Body of pancreas (tissue), 4 donors: ENCODE measurements at regions not wholly inside any gene's neighbourhood (a gene's known extent, or its start where the extent isn't known, plus 50 kb on each side); places are given as distances from the start of the nearest gene placed in this dataset.

ENCODE experiments used
- ATAC-seq: fragments of 150-250 bp; one replicate; pipeline ENCODE4 v1.9.1; 2016
- DNase-seq, 4 donors: peaks; one replicate each; pipeline ENCODE4 v3.0.0-alpha.2; 2019
- H3K27ac ChIP-seq, 4 donors: fragments of 200-600 bp; sonication (generic); 1 replicate in 3 of 4; 2 replicates in 1 of 4; pipeline versions ENCODE4 v1.5.1 to v1.6.1; 2016 to 2019; ENCODE audit warnings: mild to moderate bottlenecking in 1 of 4, mixed read lengths in 1 of 4, moderate library complexity in 1 of 4
- H3K27me3 ChIP-seq, 2 donors: fragments of 200-600 bp; sonication (generic); one replicate each; pipeline ENCODE4 v1.6.0; 2016; ENCODE audit warnings: mild to moderate bottlenecking in 1 of 2
- H3K36me3 ChIP-seq, 2 donors: fragments of 200-600 bp; sonication (generic); replicated peaks in 1 of 2; 2 replicates each; pipeline ENCODE4 v1.5.1; 2016; ENCODE audit warnings: low read depth in 2 of 2; ENCODE audit not compliant: insufficient read depth in 1 of 2
- H3K4me1 ChIP-seq: fragments of 200-600 bp; sonication (generic); one replicate; pipeline ENCODE4 v1.6.0; 2016
- H3K4me3 ChIP-seq, 2 donors: fragments of 200-600 bp; sonication (generic); 1 replicate in 1 of 2; 2 replicates in 1 of 2; pipeline ENCODE4 v1.5.1; 2016 to 2019
- H3K9me3 ChIP-seq, 3 donors: fragments of 200-600 bp; sonication (generic); 1 replicate in 2 of 3; 2 replicates in 1 of 3; pipeline ENCODE4 v1.5.1; 2016
- CTCF ChIP-seq, 7 experiments: fragments of 450-650 bp in 4 of 7; fragments of 200-600 bp in 3 of 7; sonication (generic) in 3 of 7; IDR thresholded peaks; one replicate each; pipeline ENCODE4 v1.5.1; 2016 to 2019; ENCODE audit warnings: antibody characterized with exemption in 7 of 7
- POLR2A ChIP-seq, 3 donors: fragments of 450-650 bp; IDR thresholded peaks; one replicate each; pipeline ENCODE4 v1.6.1; 2016; ENCODE audit warnings: antibody characterized with exemption in 3 of 3, mild to moderate bottlenecking in 2 of 3
- whole genome bisulfite sequencing, 2 donors: methylation state at CpG; one replicate each; pipeline ENCODE4 v1.1.5; 2017; 5-methylcytosine and 5-hydroxymethylcytosine counted together
- intact Hi-C: fragments of 100-400 bp; cut with DNase I; formaldehyde crosslinking; loops from one replicate; pipeline ENCODE4 v1.15.1; 2023

GRCh38 chr11:29100967-29101366 lies 915.9 kb downstream of the KCNA4 start:
- no peak for ATAC-seq
- no peak overlapping the region for H3K27ac ChIP-seq

GRCh38 chr11:29095821-29096220 lies 921.0 kb downstream of the KCNA4 start:
- Histone ChIP-seq H3K4me3 (no peak overlapping the region), H3K36me3 (no peaks in the 10 kb centered on the region), H3K27ac (no peak overlapping the region), H3K27me3 (no peaks in the 10 kb centered on the region), H3K4me1 (no peaks in the 10 kb centered on the region), H3K9me3 (no peaks in the 10 kb centered on the region)
- TF ChIP-seq POLR2A (IDR thresholded peaks at IDR 0.05) (no peak), CTCF (IDR thresholded peaks at IDR 0.05) (no peak)
- intact Hi-C loops: no loop called here
- WGBS, 2 donors: 60 to 90% methylated on average over 1 of the region's 1 CpG
- DNase-seq: no peak
- no peak for ATAC-seq

More at GRCh38 chr11:29100967-29101366, 915.9 kb downstream of the KCNA4 start:
- Histone ChIP-seq H3K27me3 (no peaks in the 10 kb centered on the region), H3K4me1 (no peaks in the 10 kb centered on the region), H3K9me3 (no peaks in the 10 kb centered on the region), H3K4me3 (no peak overlapping the region), H3K36me3 (no peaks in the 10 kb centered on the region)
- 58 to 68% methylated on average over 3 of the region's 3 CpGs for WGBS, 2 donors
- intact Hi-C loops: no loop called here
- no peak for TF ChIP-seq POLR2A (IDR thresholded peaks at IDR 0.05)
- TF ChIP-seq CTCF (IDR thresholded peaks at IDR 0.05): no peak
- no peak for DNase-seq

- Histone ChIP-seq H3K4me3 (no peak overlapping the region), H3K27ac (no peak overlapping the region), H3K27me3 (no peaks in the 10 kb centered on the region), H3K4me1 (no peaks in the 10 kb centered on the region), H3K9me3 (no peaks in the 10 kb centered on the region), H3K36me3 (no peaks in the 10 kb centered on the region)
- DNase-seq (no peak), ATAC-seq (no peak)
- intact Hi-C loops: no loop called here
- WGBS, 2 donors: 68 to 86% methylated on average over 1 of the region's 1 CpG
- TF ChIP-seq CTCF (IDR thresholded peaks at IDR 0.05) (no peak), POLR2A (IDR thresholded peaks at IDR 0.05) (no peak)
Observed at GRCh38 chr11:29093416-29094120, 923.3 kb downstream of the KCNA4 start.

- ATAC-seq (no peak), DNase-seq (no peak)
- TF ChIP-seq POLR2A (IDR thresholded peaks at IDR 0.05): no peak
- no peak for TF ChIP-seq CTCF (IDR thresholded peaks at IDR 0.05)
- no peak overlapping the region for H3K4me3 ChIP-seq
- WGBS, 2 donors: 0 to 5% methylated on average over 1 of the region's 1 CpG
- H3K36me3 ChIP-seq: no peaks in the 10 kb centered on the region
- intact Hi-C loops: no loop called here
- no peaks in the 10 kb centered on the region for H3K27me3 ChIP-seq
- H3K27ac ChIP-seq: no peak overlapping the region
- no peaks in the 10 kb centered on the region for H3K9me3 ChIP-seq
- H3K4me1 ChIP-seq: no peaks in the 10 kb centered on the region
Observed at GRCh38 chr11:29087200-29087812, 929.5 kb downstream of the KCNA4 start.

GRCh38 chr11:29075726-29076125 lies 941.1 kb downstream of the KCNA4 start:
- no peak overlapping the region for H3K27ac ChIP-seq
- no peaks in the 10 kb centered on the region for H3K36me3 ChIP-seq
- DNase-seq: no peak
- no peaks in the 10 kb centered on the region for H3K27me3 ChIP-seq
- no peak for ATAC-seq
- intact Hi-C loops: no loop called here
- no peak overlapping the region for H3K4me3 ChIP-seq
- no peaks in the 10 kb centered on the region for H3K9me3 ChIP-seq
- no peaks in the 10 kb centered on the region for H3K4me1 ChIP-seq
- 87 to 88% methylated on average over 2 of the region's 2 CpGs for WGBS, 2 donors
- TF ChIP-seq CTCF (IDR thresholded peaks at IDR 0.05): no peak
- TF ChIP-seq POLR2A (IDR thresholded peaks at IDR 0.05): no peak
